ENCODE measurements at regions not wholly inside any gene's neighbourhood (a gene's known extent, or its start where the extent isn't known, plus 50 kb on each side); places are given as distances from the start of the nearest gene placed in this dataset.

GRCh38 chr5:89950234-89950633, 459.3 kb downstream of the CETN3 start:
- TF ChIP-seq EZH2 (IDR thresholded peaks at IDR 0.05; ENCODE audit: borderline replicate concordance, insufficient read depth, low read length, poor library complexity, severe bottlenecking) (no peak), CTCF (IDR thresholded peaks at IDR 0.05; ENCODE audit: poor library complexity, severe bottlenecking) (no peak), RAD21 (conservative IDR thresholded peaks at IDR 0.05) (no peak), POLR2AphosphoS5 (IDR thresholded peaks at IDR 0.05) (no peak), REST (IDR thresholded peaks at IDR 0.05; ENCODE audit: borderline replicate concordance) (no peak), SMC3 (conservative IDR thresholded peaks at IDR 0.05; ENCODE audit: poor library complexity) (no peak), TAF1 (IDR thresholded peaks at IDR 0.05; ENCODE audit: low read depth) (no peak)

All from neural cell (in vitro differentiated cells).